Esophagus muscularis mucosa (tissue), 4 donors: ENCODE measurements at regions not wholly inside any gene's neighbourhood (a gene's known extent, or its start where the extent isn't known, plus 50 kb on each side); places are given as distances from the start of the nearest gene placed in this dataset.

ENCODE experiments used
- DNase-seq: peaks from one replicate; pipeline ENCODE4 v3.0.0-alpha.2; 2017; ENCODE audit errors: extremely low spot score
- H3K27ac ChIP-seq, 4 donors: fragments of 200-600 bp; sonication (generic); replicated peaks in 1 of 4; 1 replicate in 3 of 4; 2 replicates in 1 of 4; pipeline ENCODE4 v1.5.1; 2016 to 2019; ENCODE audit warnings: mild to moderate bottlenecking in 1 of 4
- H3K27me3 ChIP-seq, 4 donors: fragments of 200-600 bp; sonication (generic); one replicate each; pipeline versions ENCODE4 v1.5.1 to v1.6.0; 2016 to 2019
- H3K36me3 ChIP-seq, 4 donors: fragments of 200-600 bp; sonication (generic); one replicate each; pipeline ENCODE4 v1.5.1; 2016 to 2019
- H3K4me1 ChIP-seq, 4 donors: fragments of 200-600 bp; sonication (generic); one replicate each; pipeline ENCODE4 v1.5.1; 2016 to 2019
- H3K4me3 ChIP-seq, 4 donors: fragments of 200-600 bp; sonication (generic); 1 replicate in 2 of 4; 2 replicates in 2 of 4; pipeline ENCODE4 v1.5.1; 2016 to 2019; ENCODE audit warnings: mild to moderate bottlenecking in 4 of 4, moderate library complexity in 1 of 4
- H3K9me3 ChIP-seq, 4 donors: fragments of 200-600 bp; sonication (generic); 1 replicate in 3 of 4; 2 replicates in 1 of 4; pipeline ENCODE4 v1.5.1; 2016 to 2019
- EP300 ChIP-seq: sonication (generic); formaldehyde crosslinking; IDR thresholded peaks from one replicate; pipeline ENCODE4 v1.6.1; 2017; ENCODE audit warnings: antibody characterized with exemption
- POLR2A ChIP-seq: fragments of 450-650 bp; IDR thresholded peaks from one replicate; pipeline ENCODE4 v1.6.1; 2017; ENCODE audit warnings: antibody characterized with exemption, moderate library complexity, mild to moderate bottlenecking, low read depth
- POLR2AphosphoS5 ChIP-seq, 2 donors: sonication (generic); formaldehyde crosslinking; IDR thresholded peaks; one replicate each; pipeline ENCODE4 v1.6.1; 2017; ENCODE audit warnings: antibody characterized with exemption in 2 of 2
- WGBS: methylation state at CpG from one replicate; pipeline ENCODE4 v1.1.5; 2018; 5-methylcytosine and 5-hydroxymethylcytosine counted together
- intact Hi-C: fragments of 100-400 bp; cut with DNase I; formaldehyde crosslinking; loops from one replicate; pipeline ENCODE4 v1.15.1; 2023
- TF ChIP-seq, protein P1 (sequence below), 3 experiments: fragments of 200-600 bp in 2 of 3; fragments of 450-650 bp in 1 of 3; sonication (generic) in 2 of 3; IDR thresholded peaks; one replicate each; pipeline ENCODE4 v1.5.1; 2017 to 2019; ENCODE audit warnings: antibody characterized with exemption in 3 of 3, mild to moderate bottlenecking in 2 of 3, moderate library complexity in 1 of 3

- no peak overlapping the region for H3K27ac ChIP-seq
- H3K9me3 ChIP-seq: no peaks in the 10 kb centered on the region
- H3K36me3 ChIP-seq: no peaks in the 10 kb centered on the region
- DNase-seq: no peak
- no peak for TF ChIP-seq POLR2AphosphoS5 (IDR thresholded peaks at IDR 0.05)
- TF ChIP-seq POLR2A: no peak
- no peaks in the 10 kb centered on the region for H3K27me3 ChIP-seq
- intact Hi-C loops: no loop called here
- H3K4me1 ChIP-seq: no peaks in the 10 kb centered on the region
- no peak overlapping the region for H3K4me3 ChIP-seq
- 86% methylated on average over 3 of the region's 3 CpGs for WGBS
These were observed 207.9 kb downstream of the ARL4A start for GRCh38 chr7:12895296-12895695.

DNA sequence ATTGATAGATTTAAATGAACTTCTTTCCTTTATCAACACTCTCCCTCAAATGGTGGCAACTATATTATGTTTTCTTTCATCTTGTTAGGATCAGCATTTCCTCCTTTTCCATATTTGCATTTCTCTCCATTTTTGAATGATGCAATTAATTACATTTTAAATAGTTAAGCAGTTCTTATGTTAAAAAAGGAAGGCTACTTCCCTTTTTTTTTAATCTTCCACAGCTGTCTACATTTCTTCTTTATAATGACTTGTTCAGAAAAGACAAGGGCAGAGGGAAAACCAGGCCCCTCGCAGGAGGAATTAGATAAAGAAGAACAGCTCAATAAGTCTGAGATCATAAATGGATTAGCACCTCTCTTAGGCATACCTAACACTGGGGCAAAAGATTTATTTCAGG lies 208.9 kb downstream of the ARL4A start:
- H3K27ac ChIP-seq: no peak overlapping the region
- H3K4me3 ChIP-seq: no peak overlapping the region
- intact Hi-C loops: no loop called here
- no peaks in the 10 kb centered on the region for H3K27me3 ChIP-seq
- no peak for TF ChIP-seq EP300
- TF ChIP-seq, protein P1, sequence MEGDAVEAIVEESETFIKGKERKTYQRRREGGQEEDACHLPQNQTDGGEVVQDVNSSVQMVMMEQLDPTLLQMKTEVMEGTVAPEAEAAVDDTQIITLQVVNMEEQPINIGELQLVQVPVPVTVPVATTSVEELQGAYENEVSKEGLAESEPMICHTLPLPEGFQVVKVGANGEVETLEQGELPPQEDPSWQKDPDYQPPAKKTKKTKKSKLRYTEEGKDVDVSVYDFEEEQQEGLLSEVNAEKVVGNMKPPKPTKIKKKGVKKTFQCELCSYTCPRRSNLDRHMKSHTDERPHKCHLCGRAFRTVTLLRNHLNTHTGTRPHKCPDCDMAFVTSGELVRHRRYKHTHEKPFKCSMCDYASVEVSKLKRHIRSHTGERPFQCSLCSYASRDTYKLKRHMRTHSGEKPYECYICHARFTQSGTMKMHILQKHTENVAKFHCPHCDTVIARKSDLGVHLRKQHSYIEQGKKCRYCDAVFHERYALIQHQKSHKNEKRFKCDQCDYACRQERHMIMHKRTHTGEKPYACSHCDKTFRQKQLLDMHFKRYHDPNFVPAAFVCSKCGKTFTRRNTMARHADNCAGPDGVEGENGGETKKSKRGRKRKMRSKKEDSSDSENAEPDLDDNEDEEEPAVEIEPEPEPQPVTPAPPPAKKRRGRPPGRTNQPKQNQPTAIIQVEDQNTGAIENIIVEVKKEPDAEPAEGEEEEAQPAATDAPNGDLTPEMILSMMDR (IDR thresholded peaks at IDR 0.05): no peak
- TF ChIP-seq POLR2A: no peak
- TF ChIP-seq POLR2AphosphoS5 (IDR thresholded peaks at IDR 0.05): no peak
- 79% methylated on average over 1 of the region's 1 CpG for WGBS
- no peaks in the 10 kb centered on the region for H3K4me1 ChIP-seq
- DNase-seq: no peak
- H3K9me3 ChIP-seq: no peaks in the 10 kb centered on the region
- H3K36me3 ChIP-seq: no peaks in the 10 kb centered on the region

DNA sequence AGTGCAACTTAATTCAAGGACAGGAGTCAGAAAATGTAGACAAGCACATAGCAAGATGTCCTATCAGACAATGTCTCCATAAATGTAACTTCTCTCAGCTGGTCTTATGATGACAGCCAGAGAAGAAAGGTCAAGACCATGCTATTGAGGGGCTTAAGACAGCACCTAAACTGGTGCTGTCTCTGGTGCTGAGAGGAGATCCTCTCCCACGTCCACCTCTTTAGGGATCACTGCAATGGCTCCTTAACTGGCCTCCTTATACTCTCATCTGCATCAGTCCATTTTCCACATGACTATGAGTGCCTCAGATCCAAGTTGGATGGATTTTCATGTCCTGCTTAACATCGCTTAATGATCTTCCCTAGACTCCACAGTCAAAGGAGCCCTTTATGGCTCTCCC lies 210.6 kb downstream of the ARL4A start:
- no peaks in the 10 kb centered on the region for H3K27me3 ChIP-seq
- H3K36me3 ChIP-seq: no peaks in the 10 kb centered on the region
- TF ChIP-seq, protein P1 (IDR thresholded peaks at IDR 0.05): no peak
- intact Hi-C loops: no loop called here
- H3K4me3 ChIP-seq: no peak overlapping the region
- H3K27ac ChIP-seq: no peak overlapping the region
- 77% methylated on average over 2 of the region's 2 CpGs for WGBS
- H3K4me1 ChIP-seq: no peaks in the 10 kb centered on the region
- no peak for DNase-seq
- no peaks in the 10 kb centered on the region for H3K9me3 ChIP-seq

GRCh38 chr7:12898620-12899019 lies 211.2 kb downstream of the ARL4A start:
- Histone ChIP-seq H3K27me3 (no peaks in the 10 kb centered on the region), H3K27ac (no peak overlapping the region), H3K36me3 (no peaks in the 10 kb centered on the region), H3K4me3 (no peak overlapping the region), H3K4me1 (no peaks in the 10 kb centered on the region), H3K9me3 (no peaks in the 10 kb centered on the region)
- no peak for DNase-seq
- TF ChIP-seq EP300: no peak
- TF ChIP-seq POLR2A: no peak
- no peak for TF ChIP-seq POLR2AphosphoS5 (IDR thresholded peaks at IDR 0.05)
- TF ChIP-seq, protein P1 (IDR thresholded peaks at IDR 0.05): no peak
- WGBS: 91% methylated on average over 3 of the region's 3 CpGs
- intact Hi-C loops: no loop called here

DNA sequence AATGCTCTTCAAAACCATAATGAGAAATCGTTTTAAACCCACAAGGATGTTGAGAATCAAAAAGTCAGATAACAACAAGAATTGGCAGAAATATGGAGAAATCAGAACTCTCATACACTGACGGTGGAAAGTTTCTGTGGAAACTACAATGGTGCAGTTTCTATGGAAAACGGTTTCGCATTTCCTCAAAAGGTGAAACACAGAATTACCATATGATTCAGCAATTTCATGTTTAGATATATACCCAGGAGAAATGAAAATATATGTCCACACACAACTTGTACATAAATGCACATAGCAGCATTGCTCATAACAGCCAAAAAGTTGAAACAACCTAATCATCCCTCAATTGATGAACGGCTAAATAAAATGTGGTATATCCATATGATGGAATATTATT lies 218.2 kb downstream of the ARL4A start:
- Histone ChIP-seq H3K36me3 (no peaks in the 10 kb centered on the region), H3K27ac (no peak overlapping the region), H3K4me3 (no peak overlapping the region), H3K27me3 (no peaks in the 10 kb centered on the region), H3K9me3 (no peaks in the 10 kb centered on the region), H3K4me1 (no peaks in the 10 kb centered on the region)
- DNase-seq: no peak
- intact Hi-C loops: no loop called here
- WGBS: 93% methylated on average over 5 of the region's 5 CpGs
- TF ChIP-seq POLR2A (no peak), POLR2AphosphoS5 (IDR thresholded peaks at IDR 0.05) (no peak), EP300 (no peak)
- TF ChIP-seq, protein P1 (IDR thresholded peaks at IDR 0.05): no peak
